K562 (cell line): ENCODE measurements at regions not wholly inside any gene's neighbourhood (a gene's known extent, or its start where the extent isn't known, plus 50 kb on each side); places are given as distances from the start of the nearest gene placed in this dataset.

Experiments
- ATAC-seq: fragments of 200-7000 bp; cut with Tn5 transposase; 3 replicates; pipeline ENCODE4 v1.9.1; 2020; ENCODE audit warnings: moderate library complexity
- BruUV-seq: library from RNA; stranded (reverse); fragments of 400-500 nt; replicated peaks from 2 replicates; lab custom pipeline; 2021; lab: Mats Ljungman, UMichigan
- CTCF ChIA-PET: fragments of 300-600 bp; formaldehyde crosslinking; extraction: SDS; loops from one replicate; lab custom pipeline; 2021; ENCODE audit warnings: low intra/inter-chr PET ratio; lab: Yijun Ruan, JAX
- POLR2A ChIA-PET: fragments of 300-600, 350-650 bp; sonication (Branson Sonifier 250); formaldehyde crosslinking; extraction: SDS; loops from one replicate; lab custom pipeline; 2021; ENCODE audit warnings: antibody characterized with exemption, inconsistent platforms; lab: Yijun Ruan, JAX
- DNase-seq, 4 experiments: peaks; one replicate each; pipeline versions ENCODE4 v3.0.0 to v3.0.0-alpha.2; 2011 to 2018; ENCODE audit warnings: low spot score in 3 of 4, mixed read lengths in 3 of 4; ENCODE audit errors: extremely low read depth in 1 of 4
- FAIRE-seq: peaks from 2 replicates; lab custom pipeline; 2011; peaks lifted over from hg19 to GRCh38; lab: Jason Lieb, UNC
- H2AFZ ChIP-seq: 2 replicates; pipeline ENCODE4 v1.6.0; 2011; ENCODE audit warnings: low read depth, low read length, control low read depth, inconsistent platforms
- H3K27ac ChIP-seq: fragments of 200-600 bp; 3 replicates; pipeline ENCODE4 v1.8.0; 2011; ENCODE audit warnings: low read depth, mild to moderate bottlenecking, control low read depth, inconsistent platforms, low read length, moderate library complexity, mixed read lengths; ENCODE audit errors: extremely low read depth
- H3K27me3 ChIP-seq, 2 experiments: fragments of 300-600 bp in 1 of 2; 2 replicates in 1 of 2; 3 replicates in 1 of 2; pipeline versions ENCODE4 v1.6.0 to v1.8.0; 2011; ENCODE audit warnings: inconsistent platforms in 2 of 2, low read length in 2 of 2, mild to moderate bottlenecking in 1 of 2, mixed read lengths in 1 of 2, moderate library complexity in 1 of 2; ENCODE audit not compliant: control insufficient read depth in 2 of 2, insufficient read depth in 2 of 2
- H3K36me3 ChIP-seq: fragments of 300-600 bp; 3 replicates; pipeline ENCODE4 v1.8.0; 2011; ENCODE audit warnings: mild to moderate bottlenecking, low read length, inconsistent platforms; ENCODE audit not compliant: control insufficient read depth, insufficient read depth
- H3K4me1 ChIP-seq, 2 experiments: fragments of 200-600 bp in 1 of 2; replicated peaks in 1 of 2; 2 replicates in 1 of 2; 3 replicates in 1 of 2; pipeline versions ENCODE4 v1.5.1 to v1.8.0; 2011; ENCODE audit warnings: inconsistent platforms in 2 of 2, low read length in 2 of 2, mild to moderate bottlenecking in 1 of 2, mixed read lengths in 1 of 2, moderate library complexity in 1 of 2; ENCODE audit not compliant: control insufficient read depth in 2 of 2, insufficient read depth in 2 of 2
- H3K4me2 ChIP-seq: 2 replicates; pipeline ENCODE4 v1.6.1; 2011; ENCODE audit warnings: low read length, control low read depth, inconsistent platforms, mixed read lengths; ENCODE audit not compliant: insufficient read depth
- H3K4me3 ChIP-seq: fragments of 200-600 bp; sonication (generic), shearing (Covaris generic); 2 replicates; pipeline ENCODE4 v1.5.1; 2016; ENCODE audit warnings: control low read depth, inconsistent platforms
- H3K79me2 ChIP-seq: fragments of 200-600 bp; 3 replicates; pipeline ENCODE4 v1.8.0; 2011; ENCODE audit warnings: low read length, inconsistent platforms; ENCODE audit not compliant: control insufficient read depth, insufficient read depth
- H3K9ac ChIP-seq, 2 experiments: 2 replicates each; pipeline versions ENCODE4 v1.6.0 to v1.6.1; 2011; ENCODE audit warnings: low read depth in 2 of 2, low read length in 2 of 2, control low read depth in 1 of 2, inconsistent platforms in 1 of 2, mild to moderate bottlenecking in 1 of 2, mixed read lengths in 1 of 2; ENCODE audit not compliant: insufficient read depth in 1 of 2
- H3K9me1 ChIP-seq: one replicate; pipeline ENCODE4 v1.6.0; 2011; ENCODE audit warnings: inconsistent platforms, mild to moderate bottlenecking, low read length, moderate library complexity; ENCODE audit not compliant: control insufficient read depth, insufficient read depth
- H3K9me3 ChIP-seq: replicated peaks from 2 replicates; pipeline ENCODE4 v1.5.1; 2011; ENCODE audit warnings: low read depth, low read length, inconsistent platforms; ENCODE audit not compliant: control insufficient read depth, insufficient read depth
- H4K20me1 ChIP-seq: replicated peaks from 2 replicates; pipeline ENCODE4 v1.6.1; 2011; ENCODE audit warnings: low read length, inconsistent platforms, mixed read lengths; ENCODE audit not compliant: control insufficient read depth, insufficient read depth
- CBX2 ChIP-seq: fragments of 200-600 bp; sonication (generic); IDR thresholded peaks from one replicate; pipeline ENCODE4 v1.6.1; 2012; ENCODE audit warnings: mild to moderate bottlenecking, low read length, inconsistent platforms; ENCODE audit not compliant: insufficient read depth, poor library complexity, severe bottlenecking
- DPF2 ChIP-seq: fragments of 450-650 bp; IDR thresholded peaks from 2 replicates; pipeline ENCODE4 v1.6.1; 2016
- GABPB2 ChIP-seq: fragments of 250-450 bp; sonication (Bioruptor Pico); conservative IDR thresholded peaks from 2 replicates; pipeline ENCODE4 v1.5.1; 2021; ENCODE audit warnings: mild to moderate bottlenecking
- KLF6 ChIP-seq: fragments of 250-450 bp; sonication (Bioruptor Pico); IDR thresholded peaks from 2 replicates; pipeline ENCODE4 v1.4.0; 2020; ENCODE audit warnings: mild to moderate bottlenecking, moderate library complexity, borderline replicate concordance
- MYC ChIP-seq, 2 experiments: fragments of 250-450 bp in 1 of 2; sonication (Bioruptor Pico) in 1 of 2; IDR thresholded peaks; 2 replicates each; pipeline versions ENCODE4 v1.5.1 to v1.6.1; 2012 to 2021; ENCODE audit warnings: low read depth in 2 of 2, borderline replicate concordance in 1 of 2, improper control_type of control experiment in 1 of 2, low read length in 1 of 2, mild to moderate bottlenecking in 1 of 2, moderate library complexity in 1 of 2
- NFIX ChIP-seq: fragments of 250-450 bp; sonication (Bioruptor Pico); IDR thresholded peaks from 2 replicates; pipeline ENCODE4 v1.4.0; 2020; ENCODE audit warnings: low read depth, mild to moderate bottlenecking, moderate library complexity
- NR4A1 ChIP-seq, 2 experiments: fragments of 250-450 bp in 1 of 2; fragments of 450-650 bp in 1 of 2; sonication (Bioruptor Pico) in 1 of 2; IDR thresholded peaks; 2 replicates each; pipeline versions ENCODE4 v1.4.0 to v1.6.1; 2016 to 2020; ENCODE audit warnings: mild to moderate bottlenecking in 2 of 2, missing compliant biosample characterization in 1 of 2, missing genetic modification characterization in 1 of 2, moderate library complexity in 1 of 2
- SRF ChIP-seq, 2 experiments: fragments of 250-450, 450-650 bp in 1 of 2; sonication (Bioruptor Pico) in 1 of 2; sonication (generic) in 1 of 2; formaldehyde crosslinking; IDR thresholded peaks; 2 replicates each; pipeline versions ENCODE4 v1.5.0 to v1.5.1; 2020 to 2022; ENCODE audit warnings: mild to moderate bottlenecking in 1 of 2, missing genetic modification reagents in 1 of 2
- TAL1 ChIP-seq: fragments of 450-650 bp; IDR thresholded peaks from 2 replicates; pipeline ENCODE4 v1.6.1; 2016; ENCODE audit warnings: mild to moderate bottlenecking
- TCF7L2 ChIP-seq: fragments of 150-350 bp; IDR thresholded peaks from 2 replicates; pipeline ENCODE4 v1.6.1; 2016; ENCODE audit warnings: low read depth, mild to moderate bottlenecking, low read length, moderate library complexity
- TGIF2 ChIP-seq: sonication (generic); formaldehyde crosslinking; IDR thresholded peaks from 2 replicates; pipeline ENCODE4 v1.8.1; 2022; ENCODE audit warnings: mild to moderate bottlenecking, missing genetic modification reagents, moderate library complexity
- U2AF1 ChIP-seq: fragments of 200-400 bp; formaldehyde crosslinking; optimal IDR thresholded peaks from 2 replicates; pipeline ENCODE3; 2017; ENCODE audit warnings: mild to moderate bottlenecking, low read depth, low read length, moderate library complexity
- ZNF23 ChIP-seq: fragments of 250-450 bp; sonication (Bioruptor Pico); IDR thresholded peaks from 2 replicates; pipeline ENCODE4 v1.4.0; 2020; ENCODE audit warnings: mild to moderate bottlenecking
- WGBS: fragments of 100-300 bp; shearing (Covaris generic); methylation state at CpG from one replicate; pipeline ENCODE4 v1.1.6; 2016; ENCODE audit warnings: low coverage, mixed read lengths; ENCODE audit not compliant: insufficient coverage; ENCODE audit errors: missing lambda C conversion rate; 5-methylcytosine and 5-hydroxymethylcytosine counted together
- in situ Hi-C: fragments of 300-500 bp; cut with MboI; formaldehyde crosslinking; loops from 4 replicates; pipeline ENCODE4 v1.15.0; 2018; ENCODE audit warnings: inconsistent platforms, mixed read lengths
- intact Hi-C: fragments of 100-400 bp; cut with micrococcal nuclease; formaldehyde crosslinking; loops from 2 replicates; pipeline ENCODE4 v1.14.2; 2022
- TF ChIP-seq, protein P1 (sequence below): fragments of 450-650 bp; IDR thresholded peaks from 2 replicates; pipeline ENCODE4 v1.6.1; 2017; ENCODE audit warnings: mild to moderate bottlenecking, moderate library complexity
- TF ChIP-seq, protein P2 (sequence below): fragments of 450-650 bp; formaldehyde crosslinking; IDR thresholded peaks from 2 replicates; pipeline ENCODE4 v1.4.0; 2020; ENCODE audit warnings: mild to moderate bottlenecking, mixed read lengths

DNA sequence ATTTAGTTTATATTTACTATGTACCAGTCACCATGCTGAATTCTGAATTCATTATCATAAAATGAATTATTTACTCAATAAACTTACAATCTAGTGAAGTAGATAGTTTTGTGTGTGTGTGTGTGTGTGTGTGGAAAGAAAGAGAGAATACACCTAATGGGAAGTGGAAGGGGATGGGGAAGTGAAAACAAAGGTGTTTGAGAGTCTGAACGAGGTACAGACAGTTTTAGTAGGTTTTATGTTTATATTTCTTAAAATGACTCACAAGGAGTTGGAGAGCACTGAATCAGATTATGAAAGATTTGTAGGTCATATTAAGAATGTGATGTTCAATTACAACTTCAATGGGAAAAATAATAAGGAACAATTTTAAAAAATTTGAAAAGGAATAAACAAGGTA is 1753.0 kb downstream of the SLITRK1 start:
- DNase-seq (no peak), ATAC-seq (no peak), FAIRE-seq (no peak)
- Histone ChIP-seq H3K27me3 (no peaks in the 10 kb centered on the region), H3K9me1 (no peaks in the 10 kb centered on the region), H3K4me2 (no peak overlapping the region), H3K9me3 (no peaks in the 10 kb centered on the region), H3K27ac (no peak overlapping the region), H3K4me1 (no peaks in the 10 kb centered on the region), H3K9ac (no peak overlapping the region), H3K36me3 (no peaks in the 10 kb centered on the region), H3K4me3 (no peak overlapping the region), H4K20me1 (no peaks in the 10 kb centered on the region), H3K79me2 (no peaks in the 10 kb centered on the region), H2AFZ (no peak overlapping the region)
- intact Hi-C loops (no loop called here), in situ Hi-C loops (no loop called here)
- TF ChIP-seq U2AF1 (no peak), ZNF23 (CRISPR knock-in tag) (no peak), CBX2 (no peak), TAL1 (no peak), NFIX (CRISPR knock-in tag) (no peak), DPF2 (no peak), TGIF2 (CRISPR knock-in tag) (no peak), TCF7L2 (no peak), NR4A1 (CRISPR knock-in tag; IDR thresholded peaks at IDR 0.05) (no peak), NR4A1 (tag; IDR thresholded peaks at IDR 0.05) (no peak), KLF6 (CRISPR knock-in tag) (no peak), GABPB2 (no peak), MYC (IDR thresholded peaks at IDR 0.05; ENCODE audit: low read depth, low read length) (no peak), MYC (CRISPR knock-in tag; IDR thresholded peaks at IDR 0.05; ENCODE audit: borderline replicate concordance, low read depth) (no peak), SRF (CRISPR knock-in tag; IDR thresholded peaks at IDR 0.05) (no peak)
- TF ChIP-seq, protein P1, sequence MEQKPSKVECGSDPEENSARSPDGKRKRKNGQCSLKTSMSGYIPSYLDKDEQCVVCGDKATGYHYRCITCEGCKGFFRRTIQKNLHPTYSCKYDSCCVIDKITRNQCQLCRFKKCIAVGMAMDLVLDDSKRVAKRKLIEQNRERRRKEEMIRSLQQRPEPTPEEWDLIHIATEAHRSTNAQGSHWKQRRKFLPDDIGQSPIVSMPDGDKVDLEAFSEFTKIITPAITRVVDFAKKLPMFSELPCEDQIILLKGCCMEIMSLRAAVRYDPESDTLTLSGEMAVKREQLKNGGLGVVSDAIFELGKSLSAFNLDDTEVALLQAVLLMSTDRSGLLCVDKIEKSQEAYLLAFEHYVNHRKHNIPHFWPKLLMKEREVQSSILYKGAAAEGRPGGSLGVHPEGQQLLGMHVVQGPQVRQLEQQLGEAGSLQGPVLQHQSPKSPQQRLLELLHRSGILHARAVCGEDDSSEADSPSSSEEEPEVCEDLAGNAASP: no peak
- TF ChIP-seq, protein P2, sequence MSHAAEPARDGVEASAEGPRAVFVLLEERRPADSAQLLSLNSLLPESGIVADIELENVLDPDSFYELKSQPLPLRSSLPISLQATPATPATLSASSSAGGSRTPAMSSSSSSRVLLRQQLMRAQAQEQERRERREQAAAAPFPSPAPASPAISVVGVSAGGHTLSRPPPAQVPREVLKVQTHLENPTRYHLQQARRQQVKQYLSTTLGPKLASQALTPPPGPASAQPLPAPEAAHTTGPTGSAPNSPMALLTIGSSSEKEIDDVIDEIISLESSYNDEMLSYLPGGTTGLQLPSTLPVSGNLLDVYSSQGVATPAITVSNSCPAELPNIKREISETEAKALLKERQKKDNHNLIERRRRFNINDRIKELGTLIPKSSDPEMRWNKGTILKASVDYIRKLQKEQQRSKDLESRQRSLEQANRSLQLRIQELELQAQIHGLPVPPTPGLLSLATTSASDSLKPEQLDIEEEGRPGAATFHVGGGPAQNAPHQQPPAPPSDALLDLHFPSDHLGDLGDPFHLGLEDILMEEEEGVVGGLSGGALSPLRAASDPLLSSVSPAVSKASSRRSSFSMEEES (CRISPR knock-in tag): no peak
- CTCF ChIA-PET: no interaction called here
- POLR2A ChIA-PET: no interaction called here
- 0% methylated on average over 1 of the region's 1 CpG for WGBS
- no TSS peak for BruUV-seq
